Heart left ventricle (tissue), 16 donors: ENCODE measurements at regions not wholly inside any gene's neighbourhood (a gene's known extent, or its start where the extent isn't known, plus 50 kb on each side); places are given as distances from the start of the nearest gene placed in this dataset.
"Not testable (repeated sequence)": the region's sequence is repeated elsewhere in the genome, so short reads cannot be mapped to it uniquely, and the experiment has no call there.

Source experiments
- ATAC-seq, 4 donors: fragments of 200-7000 bp; cut with Tn5 transposase; one replicate each; pipeline ENCODE4 v1.9.1; 2020 to 2022; ENCODE audit warnings: moderate library complexity in 4 of 4, mild to moderate bottlenecking in 3 of 4, moderate number of reproducible peaks in 1 of 4
- DNase-seq, 5 donors: peaks; one replicate each; pipeline ENCODE4 v3.0.0-alpha.2; 2020
- H3K27ac ChIP-seq, 12 donors: fragments of 200-600 bp; sonication (generic) in 4 of 12; one replicate each; pipeline versions ENCODE4 v1.5.0 to v1.8.0; 2016 to 2022; ENCODE audit warnings: mild to moderate bottlenecking in 2 of 12
- H3K27me3 ChIP-seq, 9 donors: fragments of 200-600 bp; sonication (generic) in 2 of 9; one replicate each; pipeline versions ENCODE4 v1.5.1 to v1.8.0; 2016 to 2022; ENCODE audit warnings: mild to moderate bottlenecking in 3 of 9
- H3K36me3 ChIP-seq, 9 donors: fragments of 200-600 bp; sonication (generic) in 2 of 9; one replicate each; pipeline versions ENCODE4 v1.5.0 to v1.8.0; 2018 to 2022; ENCODE audit warnings: mild to moderate bottlenecking in 2 of 9
- H3K4me1 ChIP-seq, 12 donors: fragments of 200-600 bp; sonication (generic) in 4 of 12; one replicate each; pipeline versions ENCODE4 v1.5.0 to v1.8.0; 2016 to 2022; ENCODE audit warnings: mild to moderate bottlenecking in 3 of 12
- H3K4me3 ChIP-seq, 12 donors: fragments of 200-600 bp; sonication (generic) in 4 of 12; one replicate each; pipeline versions ENCODE4 v1.5.0 to v1.8.0; 2017 to 2022; ENCODE audit warnings: mild to moderate bottlenecking in 9 of 12, moderate library complexity in 4 of 12
- H3K9me3 ChIP-seq, 12 donors: fragments of 200-600 bp; sonication (generic) in 4 of 12; one replicate each; pipeline versions ENCODE4 v1.5.0 to v1.8.0; 2016 to 2022; ENCODE audit warnings: mild to moderate bottlenecking in 1 of 12
- POLR2A ChIP-seq, 2 donors: fragments of 450-650 bp; IDR thresholded peaks; one replicate each; pipeline ENCODE4 v1.6.1; 2017; ENCODE audit warnings: antibody characterized with exemption in 2 of 2, mild to moderate bottlenecking in 2 of 2, moderate library complexity in 2 of 2
- WGBS, 4 donors: extraction: QIAGEN DNeasy Blood & Tissue Kit in 2 of 4; methylation state at CpG; one replicate each; pipeline versions ENCODE4 v1.1.5 to v1.1.7; 2013 to 2018; 5-methylcytosine and 5-hydroxymethylcytosine counted together
- intact Hi-C, 10 donors: fragments of 100-400 bp; cut with DNase I; formaldehyde crosslinking; loops; one replicate each; pipeline versions ENCODE4 v1.11.1 to v1.14.2; 2022
- TF ChIP-seq, protein P1 (sequence below), 12 donors: fragments of 200-600 bp; sonication (generic) in 4 of 12; IDR thresholded peaks; one replicate each; pipeline versions ENCODE4 v1.5.0 to v1.8.0; 2018 to 2022; ENCODE audit warnings: antibody characterized with exemption in 12 of 12, mild to moderate bottlenecking in 5 of 12
- donor health status: ischemic (EF 13 %, LVEDD 7.1; RV severe dilation, severe dysfunction).
- donor health status: healthy with polysubstance abuse.
- donor health status: DM: no; HTN: yes; CAD: no.
- donor health status: DM: no; HTN: no; CAD: no.
- donor health status: ischemic (EF 25% LVEDD 6.9; RV normal size, moderate dysfunction).
- donor health status: ischemic (EF 25% LVEDD 5.7; RV mildly dilated, moderate dysfunction).
- donor health status: healthy.
- donor health status: DM: yes; HTN: yes; CAD: no.
- donor health status: ischemic (EF 35%, LVEDD 5.7; RV mildly dilated, moderate dysfunction).
- donor health status: nonischemic (EF 11% LVEDD 7.7; RV severe dilation, severe dysfunction).
- donor health status: DM: yes; HTN: yes; CAD: no.
- donor health status: PGD.
- donor health status: ischemic (EF 29% LVEDD 5.4; RV normal size, mild dysfunction).
- donor health status: nonischemic (EF 23%, LVEDD 6.1; RV moderate dilation, normal function).

DNA sequence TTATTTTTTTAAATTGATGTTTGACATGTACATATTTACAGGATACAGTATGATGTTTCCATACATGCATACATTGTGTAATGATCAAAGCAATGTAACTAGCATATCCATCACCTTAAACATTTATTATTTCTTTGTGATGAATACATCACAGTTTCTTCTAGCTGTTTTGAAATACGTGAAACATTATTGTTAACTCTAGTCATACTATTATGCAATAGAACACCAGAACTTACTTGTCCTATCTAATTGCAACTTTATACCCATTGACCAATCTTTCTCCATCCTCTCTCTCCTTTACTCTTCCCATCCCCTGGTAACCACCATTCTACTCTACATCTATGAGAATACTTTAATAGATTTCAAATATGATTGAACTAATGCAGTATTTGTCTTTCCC lies 1942.7 kb downstream of the PCDH9 start:
- no peak for TF ChIP-seq POLR2A (IDR thresholded peaks at IDR 0.05)
- TF ChIP-seq, protein P1, sequence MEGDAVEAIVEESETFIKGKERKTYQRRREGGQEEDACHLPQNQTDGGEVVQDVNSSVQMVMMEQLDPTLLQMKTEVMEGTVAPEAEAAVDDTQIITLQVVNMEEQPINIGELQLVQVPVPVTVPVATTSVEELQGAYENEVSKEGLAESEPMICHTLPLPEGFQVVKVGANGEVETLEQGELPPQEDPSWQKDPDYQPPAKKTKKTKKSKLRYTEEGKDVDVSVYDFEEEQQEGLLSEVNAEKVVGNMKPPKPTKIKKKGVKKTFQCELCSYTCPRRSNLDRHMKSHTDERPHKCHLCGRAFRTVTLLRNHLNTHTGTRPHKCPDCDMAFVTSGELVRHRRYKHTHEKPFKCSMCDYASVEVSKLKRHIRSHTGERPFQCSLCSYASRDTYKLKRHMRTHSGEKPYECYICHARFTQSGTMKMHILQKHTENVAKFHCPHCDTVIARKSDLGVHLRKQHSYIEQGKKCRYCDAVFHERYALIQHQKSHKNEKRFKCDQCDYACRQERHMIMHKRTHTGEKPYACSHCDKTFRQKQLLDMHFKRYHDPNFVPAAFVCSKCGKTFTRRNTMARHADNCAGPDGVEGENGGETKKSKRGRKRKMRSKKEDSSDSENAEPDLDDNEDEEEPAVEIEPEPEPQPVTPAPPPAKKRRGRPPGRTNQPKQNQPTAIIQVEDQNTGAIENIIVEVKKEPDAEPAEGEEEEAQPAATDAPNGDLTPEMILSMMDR (IDR thresholded peaks at IDR 0.05) = no peak
- Histone ChIP-seq H3K4me3 (no peak overlapping the region), H3K27ac (no peak overlapping the region), H3K27me3 (no peaks in the 10 kb centered on the region), H3K36me3 (no peaks in the 10 kb centered on the region), H3K9me3 (no peaks in the 10 kb centered on the region), H3K4me1 (no peaks in the 10 kb centered on the region)
- 87 to 98% (median 91%) methylated on average over 1 of the region's 1 CpG for WGBS, 4 donors
- no peak for DNase-seq
- intact Hi-C loops = no loop called here
- no peak for ATAC-seq

- Histone ChIP-seq H3K27me3 (no peaks in the 10 kb centered on the region), H3K36me3 (no peaks in the 10 kb centered on the region), H3K27ac (no peak overlapping the region), H3K4me1 (no peaks in the 10 kb centered on the region), H3K9me3 (peaks cover 0 to 27% (median 7%) of the 10 kb centered on the region in 12 donors), H3K4me3 (no peak overlapping the region)
- no peak for DNase-seq
- no peak for TF ChIP-seq POLR2A (IDR thresholded peaks at IDR 0.05)
- TF ChIP-seq, protein P1 (IDR thresholded peaks at IDR 0.05) = no peak
- no peak for ATAC-seq
- WGBS, 4 donors = 75 to 83% (median 77%) methylated on average over 5 of the region's 5 CpGs
- intact Hi-C loops = no loop called here
Observed at GRCh38 chr13:65275838-65276630, 1954.1 kb downstream of the PCDH9 start.

DNA sequence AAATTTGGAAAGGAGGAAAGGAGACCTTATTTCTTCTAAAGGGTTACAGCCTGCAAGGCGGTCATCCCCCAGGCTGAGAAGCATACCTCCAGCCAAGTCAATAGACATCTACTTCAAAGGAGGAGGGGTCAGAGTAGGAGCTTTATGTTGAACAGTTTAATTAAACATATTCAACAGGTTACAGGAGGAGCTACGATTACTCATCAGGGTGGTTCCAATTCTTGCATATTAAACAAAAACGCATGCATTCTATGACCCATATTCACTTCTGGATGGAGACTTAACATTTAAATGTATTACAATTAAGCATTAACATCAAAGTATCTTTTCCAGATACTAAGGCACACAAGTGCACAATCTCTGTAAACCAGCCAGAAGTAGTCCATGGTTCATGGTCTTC lies 1955.0 kb downstream of the PCDH9 start:
- Histone ChIP-seq H3K4me1 (no peaks in the 10 kb centered on the region), H3K27me3 (no peaks in the 10 kb centered on the region), H3K9me3 (peaks cover 0 to 27% (median 7%) of the 10 kb centered on the region in 12 donors), H3K4me3 (no peak overlapping the region), H3K36me3 (no peaks in the 10 kb centered on the region), H3K27ac (no peak overlapping the region)
- no peak for DNase-seq
- intact Hi-C loops = no loop called here
- TF ChIP-seq POLR2A (IDR thresholded peaks at IDR 0.05) = no peak
- TF ChIP-seq, protein P1 (IDR thresholded peaks at IDR 0.05) = no peak
- 83 to 91% (median 87%) methylated on average over 3 of the region's 3 CpGs for WGBS, 4 donors
- no peak for ATAC-seq

DNA sequence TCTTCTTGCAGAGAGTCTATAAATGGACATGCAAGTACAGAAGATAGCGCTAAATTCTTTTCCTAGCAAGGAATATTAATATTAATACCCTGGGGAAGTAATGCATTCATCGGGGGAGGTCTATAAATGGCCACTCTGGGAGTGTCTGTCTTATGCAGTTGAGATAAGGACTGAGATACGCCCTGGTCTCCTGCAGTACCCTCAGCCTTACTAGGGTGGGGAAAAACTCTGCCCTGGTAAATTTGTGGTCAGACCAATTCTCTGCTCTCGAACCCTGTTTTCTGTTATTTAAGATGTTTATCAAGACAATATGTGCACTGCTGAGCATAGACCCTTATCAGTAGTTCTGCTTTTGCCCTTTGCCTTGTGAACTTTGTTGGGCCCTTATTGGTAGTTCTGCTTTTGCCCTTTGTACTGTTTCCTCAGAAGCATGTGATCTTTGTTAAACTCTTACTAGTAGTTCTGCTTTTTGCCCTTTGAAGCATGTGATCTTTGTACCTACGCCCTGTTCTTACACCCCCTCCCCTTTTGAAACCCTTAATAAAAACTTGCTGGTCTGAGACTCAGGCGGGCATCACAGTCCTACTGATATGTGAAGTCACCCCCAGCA lies 1956.2 kb downstream of the PCDH9 start:
- H3K27ac ChIP-seq, ATAC-seq, H3K4me1 ChIP-seq, DNase-seq, H3K4me3 ChIP-seq, H3K36me3 ChIP-seq, H3K27me3 ChIP-seq, intact Hi-C loops: not testable (repeated sequence)
- H3K9me3 ChIP-seq = peaks cover 0 to 27% (median 7%) of the 10 kb centered on the region in 12 donors
- 85 to 87% (median 86%) methylated on average over 6 of the region's 6 CpGs for WGBS, 4 donors
